Keratinocyte (primary cell): ENCODE measurements at regions not wholly inside any gene's neighbourhood (a gene's known extent, or its start where the extent isn't known, plus 50 kb on each side); places are given as distances from the start of the nearest gene placed in this dataset.

Source experiments
- CTCF ChIP-seq, 3 experiments: IDR thresholded peaks in 1 of 3; conservative IDR thresholded peaks in 1 of 3; optimal IDR thresholded peaks in 1 of 3; 2 replicates in 2 of 3; 3 replicates in 1 of 3; pipeline versions ENCODE3 to v1.5.1; 2011; ENCODE audit warnings: low read length in 3 of 3, mild to moderate bottlenecking in 3 of 3, moderate library complexity in 2 of 3, control low read depth in 1 of 3, inconsistent platforms in 1 of 3; ENCODE audit not compliant: insufficient read depth in 2 of 3; ENCODE audit errors: extremely low read depth in 1 of 3
- EZH2 ChIP-seq: IDR thresholded peaks from one replicate; pipeline ENCODE4 v1.6.1; 2012; ENCODE audit warnings: inconsistent platforms, mild to moderate bottlenecking, low read length, moderate library complexity

GRCh38 chr21:38995071-38995669 is 188.1 kb downstream of the PSMG1 start:
- no peak for TF ChIP-seq CTCF (optimal IDR thresholded peaks at IDR 0.05 in 1 of 3, IDR thresholded peaks at IDR 0.05 in 1 of 3, conservative IDR thresholded peaks at IDR 0.05 in 1 of 3; ENCODE audit: extremely low read depth in 1 of 3, insufficient read depth in 2 of 3, low read length in 3 of 3)
- no peak for TF ChIP-seq EZH2
